ENCODE measurements at regions not wholly inside any gene's neighbourhood (a gene's known extent, or its start where the extent isn't known, plus 50 kb on each side); places are given as distances from the start of the nearest gene placed in this dataset.

- no peaks in the 10 kb centered on the region for H3K36me3 ChIP-seq (ENCODE audit: control insufficient read depth in 4 of 4, insufficient read depth in 3 of 4, low read depth in 1 of 4, low read length in 3 of 4)
- H3K9me3 ChIP-seq (ENCODE audit: control insufficient read depth in 4 of 4, low read length in 3 of 4): no peaks in the 10 kb centered on the region
- H3K27ac ChIP-seq (ENCODE audit: low read depth in 1 of 2, low read length in 2 of 2): no peak overlapping the region
- no peak overlapping the region for H3K4me3 ChIP-seq (ENCODE audit: low read depth in 1 of 3, low read length in 3 of 3)
- H3K4me1 ChIP-seq (ENCODE audit: control insufficient read depth in 4 of 4, insufficient read depth in 4 of 4, low read length in 3 of 4): no peaks in the 10 kb centered on the region
- no peak for DNase-seq (ENCODE audit: low spot score)
- TF ChIP-seq YY1 (IDR thresholded peaks at IDR 0.05) (no peak), RXRA (IDR thresholded peaks at IDR 0.05) (no peak), TAF1 (conservative IDR thresholded peaks at IDR 0.05) (no peak), SP1 (IDR thresholded peaks at IDR 0.05) (no peak), ATF3 (IDR thresholded peaks at IDR 0.05) (no peak), ZBTB33 (IDR thresholded peaks at IDR 0.05) (no peak), GABPA (IDR thresholded peaks at IDR 0.05 in 1 of 2, conservative IDR thresholded peaks at IDR 0.05 in 1 of 2) (no peak), JUND (IDR thresholded peaks at IDR 0.05) (no peak), RAD21 (IDR thresholded peaks at IDR 0.05) (no peak), MAX (IDR thresholded peaks at IDR 0.05) (no peak)
- 76% methylated on average over 3 of the region's 3 CpGs for WGBS
- no peaks in the 10 kb centered on the region for H3K27me3 ChIP-seq (ENCODE audit: control insufficient read depth in 4 of 4, insufficient read depth in 4 of 4, low read length in 3 of 4)
- H3K9ac ChIP-seq (ENCODE audit: low read depth in 1 of 2, low read length in 2 of 2): no peak overlapping the region
Measured at GRCh38 chr13:33554919-33555791, 262.8 kb upstream of the RFC3 start.

GRCh38 chr13:33556828-33557227 is 261.1 kb upstream of the RFC3 start:
- H3K9me3 ChIP-seq (ENCODE audit: control insufficient read depth in 4 of 4, low read length in 3 of 4): no peaks in the 10 kb centered on the region
- H3K27ac ChIP-seq (ENCODE audit: low read depth in 1 of 2, low read length in 2 of 2): no peak overlapping the region
- DNase-seq (ENCODE audit: low spot score): no peak
- 98% methylated on average over 1 of the region's 1 CpG for WGBS
- no peaks in the 10 kb centered on the region for H3K36me3 ChIP-seq (ENCODE audit: control insufficient read depth in 4 of 4, insufficient read depth in 3 of 4, low read depth in 1 of 4, low read length in 3 of 4)
- peaks cover 0 to 7% (median 2%) of the 10 kb centered on the region in 4 donors for H3K4me1 ChIP-seq (ENCODE audit: control insufficient read depth in 4 of 4, insufficient read depth in 4 of 4, low read length in 3 of 4)
- H3K27me3 ChIP-seq (ENCODE audit: control insufficient read depth in 4 of 4, insufficient read depth in 4 of 4, low read length in 3 of 4): no peaks in the 10 kb centered on the region
- TF ChIP-seq GABPA (IDR thresholded peaks at IDR 0.05 in 1 of 2, conservative IDR thresholded peaks at IDR 0.05 in 1 of 2): no peak
- TF ChIP-seq RAD21 (IDR thresholded peaks at IDR 0.05): no peak
- no peak for TF ChIP-seq ATF3 (IDR thresholded peaks at IDR 0.05)
- no peak for TF ChIP-seq ZBTB33 (IDR thresholded peaks at IDR 0.05)
- no peak for TF ChIP-seq TAF1 (conservative IDR thresholded peaks at IDR 0.05)
- no peak for TF ChIP-seq JUND (IDR thresholded peaks at IDR 0.05)
- no peak overlapping the region for H3K4me3 ChIP-seq (ENCODE audit: low read depth in 1 of 3, low read length in 3 of 3)
- H3K9ac ChIP-seq (ENCODE audit: low read depth in 1 of 2, low read length in 2 of 2): no peak overlapping the region

- Histone ChIP-seq H3K27me3 (ENCODE audit: control insufficient read depth in 4 of 4, insufficient read depth in 4 of 4, low read length in 3 of 4) (no peaks in the 10 kb centered on the region), H3K9ac (ENCODE audit: low read depth in 1 of 2, low read length in 2 of 2) (no peak overlapping the region), H3K4me1 (ENCODE audit: control insufficient read depth in 4 of 4, insufficient read depth in 4 of 4, low read length in 3 of 4) (peaks cover 0 to 7% (median 2%) of the 10 kb centered on the region in 4 donors), H3K9me3 (ENCODE audit: control insufficient read depth in 4 of 4, low read length in 3 of 4) (no peaks in the 10 kb centered on the region), H3K36me3 (ENCODE audit: control insufficient read depth in 4 of 4, insufficient read depth in 3 of 4, low read depth in 1 of 4, low read length in 3 of 4) (no peaks in the 10 kb centered on the region), H3K27ac (ENCODE audit: low read depth in 1 of 2, low read length in 2 of 2) (no peak overlapping the region), H3K4me3 (ENCODE audit: low read depth in 1 of 3, low read length in 3 of 3) (no peak overlapping the region)
- no peak for TF ChIP-seq RAD21 (IDR thresholded peaks at IDR 0.05)
- no peak for TF ChIP-seq ATF3 (IDR thresholded peaks at IDR 0.05)
- TF ChIP-seq MAX (IDR thresholded peaks at IDR 0.05): no peak
- TF ChIP-seq EGR1 (IDR thresholded peaks at IDR 0.05; ENCODE audit: low read depth in 2 of 2): no peak
- no peak for TF ChIP-seq YY1 (IDR thresholded peaks at IDR 0.05)
- no peak for TF ChIP-seq ZBTB33 (IDR thresholded peaks at IDR 0.05)
- TF ChIP-seq NR2F2 (IDR thresholded peaks at IDR 0.05): no peak
- TF ChIP-seq FOXA2 (IDR thresholded peaks at IDR 0.05): peak; percentile 15
- no peak for TF ChIP-seq CTCF (IDR thresholded peaks at IDR 0.05; ENCODE audit: low read depth, low read length, missing input control)
- no peak for TF ChIP-seq FOXA1 (IDR thresholded peaks at IDR 0.05)
- peak in 1 of 2 donors; percentile 22 for TF ChIP-seq HNF4A (conservative IDR thresholded peaks at IDR 0.05)
- no peak for DNase-seq (ENCODE audit: low spot score)
Measured at GRCh38 chr13:33560726-33561125, 257.2 kb upstream of the RFC3 start.
